ENCODE measurements at regions not wholly inside any gene's neighbourhood (a gene's known extent, or its start where the extent isn't known, plus 50 kb on each side); places are given as distances from the start of the nearest gene placed in this dataset.

GRCh38 chr5:14967166-14967565, 95.6 kb upstream of the ANKH start:
- Histone ChIP-seq H3K79me1 (ENCODE audit: low read length) (no peaks in the 10 kb centered on the region), H4K91ac (ENCODE audit: low read depth, low read length) (no peak overlapping the region), H2BK5ac (ENCODE audit: low read depth, low read length, poor library complexity) (no peak overlapping the region), H4K8ac (ENCODE audit: low read depth, low read length) (no peak overlapping the region), H2BK120ac (ENCODE audit: insufficient read depth, low read length, poor library complexity) (no peak overlapping the region), H3K4me2 (ENCODE audit: low read length) (no peak overlapping the region), H3K9ac (ENCODE audit: low read length) (no peak overlapping the region), H2AK5ac (ENCODE audit: low read length) (no peak overlapping the region), H3K14ac (ENCODE audit: low read length) (no peak overlapping the region), H2BK12ac (ENCODE audit: low read length) (no peak overlapping the region), H3K4me3 (ENCODE audit: low read depth, low read length) (no peak overlapping the region), H3K18ac (ENCODE audit: low read length) (no peak overlapping the region), H3K23ac (ENCODE audit: low read length) (no peak overlapping the region), H3K36me3 (ENCODE audit: control insufficient read depth in 1 of 2, insufficient read depth in 2 of 2, low read length in 2 of 2) (no peaks in the 10 kb centered on the region), H3K4me1 (ENCODE audit: control insufficient read depth in 1 of 2, insufficient read depth in 2 of 2, low read length in 2 of 2) (peaks cover 0 to 5% of the 10 kb centered on the region in 2 experiments), H3K27me3 (ENCODE audit: insufficient read depth, low read length) (no peaks in the 10 kb centered on the region), H3K4ac (ENCODE audit: low read depth, low read length) (no peak overlapping the region), H2AFZ (ENCODE audit: insufficient read depth, low read length, poor library complexity) (no peak overlapping the region), H3K9me3 (ENCODE audit: insufficient read depth, low read depth, low read length) (no peaks in the 10 kb centered on the region), H3K27ac (ENCODE audit: low read depth, low read length) (no peak overlapping the region), H4K12ac (ENCODE audit: low read depth, low read length) (no peak overlapping the region), H3K79me2 (ENCODE audit: control insufficient read depth, insufficient read depth, low read length, poor library complexity) (no peaks in the 10 kb centered on the region)
- no CpG with 5 or more reads among the region's 6 CpGs for WGBS (ENCODE audit: extremely low coverage, insufficient coverage, insufficient read length)
- no peak for DNase-seq

GRCh38 chr5:14965815-14966214, 94.2 kb upstream of the ANKH start:
- no peak overlapping the region for H3K4me3 ChIP-seq (ENCODE audit: low read depth, low read length)
- H3K36me3 ChIP-seq (ENCODE audit: control insufficient read depth in 1 of 2, insufficient read depth in 2 of 2, low read length in 2 of 2) = no peaks in the 10 kb centered on the region
- H3K14ac ChIP-seq (ENCODE audit: low read length) = no peak overlapping the region
- no peak overlapping the region for H2BK120ac ChIP-seq (ENCODE audit: insufficient read depth, low read length, poor library complexity)
- H4K91ac ChIP-seq (ENCODE audit: low read depth, low read length) = no peak overlapping the region
- no peaks in the 10 kb centered on the region for H3K79me1 ChIP-seq (ENCODE audit: low read length)
- no peak overlapping the region for H3K18ac ChIP-seq (ENCODE audit: low read length)
- no peak overlapping the region for H3K23ac ChIP-seq (ENCODE audit: low read length)
- peaks cover 0 to 5% of the 10 kb centered on the region in 2 experiments for H3K4me1 ChIP-seq (ENCODE audit: control insufficient read depth in 1 of 2, insufficient read depth in 2 of 2, low read length in 2 of 2)
- no peaks in the 10 kb centered on the region for H3K9me3 ChIP-seq (ENCODE audit: insufficient read depth, low read depth, low read length)
- H3K4ac ChIP-seq (ENCODE audit: low read depth, low read length) = no peak overlapping the region
- H2BK12ac ChIP-seq (ENCODE audit: low read length) = no peak overlapping the region
- no CpG with 5 or more reads among the region's 1 CpG for WGBS (ENCODE audit: extremely low coverage, insufficient coverage, insufficient read length)
- no peak overlapping the region for H3K27ac ChIP-seq (ENCODE audit: low read depth, low read length)
- no peak overlapping the region for H2AFZ ChIP-seq (ENCODE audit: insufficient read depth, low read length, poor library complexity)
- no peak overlapping the region for H3K4me2 ChIP-seq (ENCODE audit: low read length)
- peak overlapping the region; percentile 45 for H3K9ac ChIP-seq (ENCODE audit: low read length)
- no peak overlapping the region for H2AK5ac ChIP-seq (ENCODE audit: low read length)
- no peak overlapping the region for H4K12ac ChIP-seq (ENCODE audit: low read depth, low read length)
- no peaks in the 10 kb centered on the region for H3K27me3 ChIP-seq (ENCODE audit: insufficient read depth, low read length)
- H3K79me2 ChIP-seq (ENCODE audit: control insufficient read depth, insufficient read depth, low read length, poor library complexity) = no peaks in the 10 kb centered on the region
- H4K8ac ChIP-seq (ENCODE audit: low read depth, low read length) = no peak overlapping the region
- no peak overlapping the region for H2BK5ac ChIP-seq (ENCODE audit: low read depth, low read length, poor library complexity)
- no peak for DNase-seq

GRCh38 chr5:14962604-14963003, 91.0 kb upstream of the ANKH start:
- H3K79me1 ChIP-seq (ENCODE audit: low read length) = peaks cover 8% of the 10 kb centered on the region
- no peak overlapping the region for H4K8ac ChIP-seq (ENCODE audit: low read depth, low read length)
- no peak overlapping the region for H4K91ac ChIP-seq (ENCODE audit: low read depth, low read length)
- H3K79me2 ChIP-seq (ENCODE audit: control insufficient read depth, insufficient read depth, low read length, poor library complexity) = no peaks in the 10 kb centered on the region
- no peak overlapping the region for H3K4me3 ChIP-seq (ENCODE audit: low read depth, low read length)
- H2AK5ac ChIP-seq (ENCODE audit: low read length) = no peak overlapping the region
- H3K4me2 ChIP-seq (ENCODE audit: low read length) = no peak overlapping the region
- DNase-seq = no peak
- no peak overlapping the region for H3K18ac ChIP-seq (ENCODE audit: low read length)
- H2BK5ac ChIP-seq (ENCODE audit: low read depth, low read length, poor library complexity) = no peak overlapping the region
- H3K27me3 ChIP-seq (ENCODE audit: insufficient read depth, low read length) = no peaks in the 10 kb centered on the region
- no CpG with 5 or more reads among the region's 2 CpGs for WGBS (ENCODE audit: extremely low coverage, insufficient coverage, insufficient read length)
- no peak overlapping the region for H3K4ac ChIP-seq (ENCODE audit: low read depth, low read length)
- H3K14ac ChIP-seq (ENCODE audit: low read length) = no peak overlapping the region
- no peak overlapping the region for H2BK12ac ChIP-seq (ENCODE audit: low read length)
- H3K23ac ChIP-seq (ENCODE audit: low read length) = no peak overlapping the region
- H3K9me3 ChIP-seq (ENCODE audit: insufficient read depth, low read depth, low read length) = no peaks in the 10 kb centered on the region
- H3K9ac ChIP-seq (ENCODE audit: low read length) = no peak overlapping the region
- H3K27ac ChIP-seq (ENCODE audit: low read depth, low read length) = no peak overlapping the region
- peaks cover 0 to 6% of the 10 kb centered on the region in 2 experiments for H3K4me1 ChIP-seq (ENCODE audit: control insufficient read depth in 1 of 2, insufficient read depth in 2 of 2, low read length in 2 of 2)
- no peak overlapping the region for H2AFZ ChIP-seq (ENCODE audit: insufficient read depth, low read length, poor library complexity)
- no peaks in the 10 kb centered on the region for H3K36me3 ChIP-seq (ENCODE audit: control insufficient read depth in 1 of 2, insufficient read depth in 2 of 2, low read length in 2 of 2)
- H2BK120ac ChIP-seq (ENCODE audit: insufficient read depth, low read length, poor library complexity) = no peak overlapping the region
- H4K12ac ChIP-seq (ENCODE audit: low read depth, low read length) = no peak overlapping the region

- Histone ChIP-seq H3K4me3 (ENCODE audit: low read depth, low read length) (no peak overlapping the region), H2BK5ac (ENCODE audit: low read depth, low read length, poor library complexity) (peak overlapping the region; percentile 8), H3K18ac (ENCODE audit: low read length) (peak overlapping the region; percentile 12), H3K9me3 (ENCODE audit: insufficient read depth, low read depth, low read length) (no peaks in the 10 kb centered on the region), H3K4me1 (ENCODE audit: control insufficient read depth in 1 of 2, insufficient read depth in 2 of 2, low read length in 2 of 2) (peaks cover 4 to 10% of the 10 kb centered on the region in 2 experiments), H3K4me2 (ENCODE audit: low read length) (no peak overlapping the region), H4K12ac (ENCODE audit: low read depth, low read length) (no peak overlapping the region), H4K8ac (ENCODE audit: low read depth, low read length) (peak overlapping the region; percentile 32), H3K79me2 (ENCODE audit: control insufficient read depth, insufficient read depth, low read length, poor library complexity) (no peaks in the 10 kb centered on the region), H3K36me3 (ENCODE audit: control insufficient read depth in 1 of 2, insufficient read depth in 2 of 2, low read length in 2 of 2) (no peaks in the 10 kb centered on the region), H3K23ac (ENCODE audit: low read length) (no peak overlapping the region), H3K27me3 (ENCODE audit: insufficient read depth, low read length) (no peaks in the 10 kb centered on the region), H2BK120ac (ENCODE audit: insufficient read depth, low read length, poor library complexity) (peak overlapping the region; percentile 61), H3K4ac (ENCODE audit: low read depth, low read length) (no peak overlapping the region), H2AFZ (ENCODE audit: insufficient read depth, low read length, poor library complexity) (no peak overlapping the region), H2BK12ac (ENCODE audit: low read length) (peak overlapping the region; percentile 44), H3K27ac (ENCODE audit: low read depth, low read length) (no peak overlapping the region), H3K9ac (ENCODE audit: low read length) (no peak overlapping the region), H3K14ac (ENCODE audit: low read length) (peak overlapping the region; percentile 38), H2AK5ac (ENCODE audit: low read length) (peak overlapping the region; percentile 49), H3K79me1 (ENCODE audit: low read length) (peaks cover 18% of the 10 kb centered on the region), H4K91ac (ENCODE audit: low read depth, low read length) (peak overlapping the region; percentile 80)
- no peak for DNase-seq
- no CpG with 5 or more reads among the region's 17 CpGs for WGBS (ENCODE audit: extremely low coverage, insufficient coverage, insufficient read length)
Measured at GRCh38 chr5:14960120-14960462, 88.5 kb upstream of the ANKH start.
